ENCODE measurements at regions not wholly inside any gene's neighbourhood (a gene's known extent, or its start where the extent isn't known, plus 50 kb on each side); places are given as distances from the start of the nearest gene placed in this dataset.

DNA sequence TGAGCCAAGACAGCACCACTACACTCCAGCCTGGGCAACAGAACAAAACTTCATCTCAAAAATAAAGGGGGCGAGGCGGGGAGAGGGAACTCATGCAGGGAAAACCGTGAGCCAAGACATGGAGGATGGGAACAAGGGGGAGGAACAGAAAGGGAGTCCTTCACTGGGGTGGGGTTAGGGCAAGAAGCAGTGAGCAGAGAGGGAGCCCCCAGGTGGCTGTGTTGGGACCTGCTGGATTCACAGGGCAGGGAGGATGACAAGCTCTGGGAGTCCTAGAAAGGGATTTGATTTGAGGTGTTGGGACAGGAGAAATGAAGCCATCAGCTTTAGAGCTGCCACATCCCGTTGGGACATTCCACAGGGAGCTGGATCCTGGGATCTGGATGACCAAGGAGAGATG, 90.6 kb upstream of the TOP1 start:
- POLR2A ChIA-PET = interaction anchor here (0.8 kb wide), 1 partner anchor 25 kb away, joined by 4 read pairs; no protein-coding TSS in a partner anchor
- Histone ChIP-seq H3K9me3 (replicated peaks; ENCODE audit: control insufficient read depth, insufficient read depth, low read depth, low read length) (no peaks in the 10 kb centered on the region), H3K4me2 (ENCODE audit: insufficient read depth, low read length) (no peak overlapping the region), H3K9ac (ENCODE audit: insufficient read depth in 1 of 2, low read depth in 2 of 2, low read length in 2 of 2) (no peak overlapping the region), H3K4me3 (no peak overlapping the region), H3K27me3 (ENCODE audit: control insufficient read depth in 2 of 2, insufficient read depth in 2 of 2, low read length in 2 of 2) (peaks cover 0 to 10% of the 10 kb centered on the region in 2 experiments; a peak in 2 of 5 replicates), H4K20me1 (replicated peaks; ENCODE audit: control insufficient read depth, insufficient read depth, low read length) (no peaks in the 10 kb centered on the region), H3K9me1 (ENCODE audit: control insufficient read depth, insufficient read depth, low read length) (no peaks in the 10 kb centered on the region), H3K79me2 (ENCODE audit: control insufficient read depth, insufficient read depth, low read length) (no peaks in the 10 kb centered on the region), H3K27ac (ENCODE audit: extremely low read depth, low read depth, low read length) (no peak overlapping the region), H3K36me3 (ENCODE audit: control insufficient read depth, insufficient read depth, low read length) (no peaks in the 10 kb centered on the region), H3K4me1 (replicated peaks in 1 of 2; ENCODE audit: control insufficient read depth in 2 of 2, insufficient read depth in 2 of 2, low read length in 2 of 2) (no peaks in the 10 kb centered on the region), H2AFZ (ENCODE audit: low read depth, low read length) (no peak overlapping the region)
- CTCF ChIA-PET (ENCODE audit: low intra/inter-chr PET ratio) = no interaction called here
- in situ Hi-C loops (cut with MboI) = loop anchor here (25.0 kb wide), 1 partner anchor 1676 kb away; no protein-coding TSS in a partner anchor
- peak; percentile 96 for ATAC-seq
- FAIRE-seq = peak; percentile 65
- peak; percentile 29 to 65 (median 38) for DNase-seq (ENCODE audit: extremely low read depth in 1 of 4, low spot score in 3 of 4)
- WGBS (ENCODE audit: insufficient coverage, low coverage, missing lambda C conversion rate) = 0% methylated on average over 4 of the region's 4 CpGs
- no TSS peak for BruUV-seq (replicated peaks)
- intact Hi-C loops (cut with micrococcal nuclease) = no loop called here
- TF ChIP-seq MYC (IDR thresholded peaks at IDR 0.05; ENCODE audit: low read depth, low read length) (no peak), MYC (CRISPR knock-in tag; IDR thresholded peaks at IDR 0.05; ENCODE audit: borderline replicate concordance, low read depth) (no peak), RAD21 (CRISPR knock-in tag; conservative IDR thresholded peaks at IDR 0.05 in 1 of 2, IDR thresholded peaks at IDR 0.05 in 1 of 2) (peak in 1 of 2 experiments; percentile 55; a peak in 2 of 4 replicates)
- TF ChIP-seq, protein P1, sequence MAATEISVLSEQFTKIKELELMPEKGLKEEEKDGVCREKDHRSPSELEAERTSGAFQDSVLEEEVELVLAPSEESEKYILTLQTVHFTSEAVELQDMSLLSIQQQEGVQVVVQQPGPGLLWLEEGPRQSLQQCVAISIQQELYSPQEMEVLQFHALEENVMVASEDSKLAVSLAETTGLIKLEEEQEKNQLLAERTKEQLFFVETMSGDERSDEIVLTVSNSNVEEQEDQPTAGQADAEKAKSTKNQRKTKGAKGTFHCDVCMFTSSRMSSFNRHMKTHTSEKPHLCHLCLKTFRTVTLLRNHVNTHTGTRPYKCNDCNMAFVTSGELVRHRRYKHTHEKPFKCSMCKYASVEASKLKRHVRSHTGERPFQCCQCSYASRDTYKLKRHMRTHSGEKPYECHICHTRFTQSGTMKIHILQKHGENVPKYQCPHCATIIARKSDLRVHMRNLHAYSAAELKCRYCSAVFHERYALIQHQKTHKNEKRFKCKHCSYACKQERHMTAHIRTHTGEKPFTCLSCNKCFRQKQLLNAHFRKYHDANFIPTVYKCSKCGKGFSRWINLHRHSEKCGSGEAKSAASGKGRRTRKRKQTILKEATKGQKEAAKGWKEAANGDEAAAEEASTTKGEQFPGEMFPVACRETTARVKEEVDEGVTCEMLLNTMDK (IDR thresholded peaks at IDR 0.05; ENCODE audit: borderline replicate concordance, insufficient read depth, low read depth, low read length, poor library complexity, severe bottlenecking) = peak; percentile 47
- TF ChIP-seq, protein P2, sequence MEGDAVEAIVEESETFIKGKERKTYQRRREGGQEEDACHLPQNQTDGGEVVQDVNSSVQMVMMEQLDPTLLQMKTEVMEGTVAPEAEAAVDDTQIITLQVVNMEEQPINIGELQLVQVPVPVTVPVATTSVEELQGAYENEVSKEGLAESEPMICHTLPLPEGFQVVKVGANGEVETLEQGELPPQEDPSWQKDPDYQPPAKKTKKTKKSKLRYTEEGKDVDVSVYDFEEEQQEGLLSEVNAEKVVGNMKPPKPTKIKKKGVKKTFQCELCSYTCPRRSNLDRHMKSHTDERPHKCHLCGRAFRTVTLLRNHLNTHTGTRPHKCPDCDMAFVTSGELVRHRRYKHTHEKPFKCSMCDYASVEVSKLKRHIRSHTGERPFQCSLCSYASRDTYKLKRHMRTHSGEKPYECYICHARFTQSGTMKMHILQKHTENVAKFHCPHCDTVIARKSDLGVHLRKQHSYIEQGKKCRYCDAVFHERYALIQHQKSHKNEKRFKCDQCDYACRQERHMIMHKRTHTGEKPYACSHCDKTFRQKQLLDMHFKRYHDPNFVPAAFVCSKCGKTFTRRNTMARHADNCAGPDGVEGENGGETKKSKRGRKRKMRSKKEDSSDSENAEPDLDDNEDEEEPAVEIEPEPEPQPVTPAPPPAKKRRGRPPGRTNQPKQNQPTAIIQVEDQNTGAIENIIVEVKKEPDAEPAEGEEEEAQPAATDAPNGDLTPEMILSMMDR (IDR thresholded peaks at IDR 0.05 in 2 of 3, conservative IDR thresholded peaks at IDR 0.05 in 1 of 3; ENCODE audit: insufficient read depth in 2 of 3, low read depth in 1 of 3, low read length in 3 of 3) = peak; percentile 53 to 63 (median 56)

Data from K562 (cell line).